Heart left ventricle (tissue), 13 donors: ENCODE measurements at regions not wholly inside any gene's neighbourhood (a gene's known extent, or its start where the extent isn't known, plus 50 kb on each side); places are given as distances from the start of the nearest gene placed in this dataset.

Experiments
- CTCF ChIP-seq, 12 donors: fragments of 200-600 bp; sonication (generic) in 4 of 12; IDR thresholded peaks; one replicate each; pipeline versions ENCODE4 v1.5.0 to v1.8.0; 2018 to 2022; ENCODE audit warnings: antibody characterized with exemption in 12 of 12, mild to moderate bottlenecking in 5 of 12
- POLR2A ChIP-seq, 2 donors: fragments of 450-650 bp; IDR thresholded peaks; one replicate each; pipeline ENCODE4 v1.6.1; 2017; ENCODE audit warnings: antibody characterized with exemption in 2 of 2, mild to moderate bottlenecking in 2 of 2, moderate library complexity in 2 of 2
- donor health status: ischemic (EF 13 %, LVEDD 7.1; RV severe dilation, severe dysfunction).
- donor health status: DM: no; HTN: yes; CAD: no.
- donor health status: DM: no; HTN: no; CAD: no.
- donor health status: ischemic (EF 25% LVEDD 6.9; RV normal size, moderate dysfunction).
- donor health status: ischemic (EF 25% LVEDD 5.7; RV mildly dilated, moderate dysfunction).
- donor health status: ischemic (EF 35%, LVEDD 5.7; RV mildly dilated, moderate dysfunction).
- donor health status: nonischemic (EF 11% LVEDD 7.7; RV severe dilation, severe dysfunction).
- donor health status: DM: yes; HTN: yes; CAD: no.
- donor health status: PGD.
- donor health status: ischemic (EF 29% LVEDD 5.4; RV normal size, mild dysfunction).
- donor health status: nonischemic (EF 23%, LVEDD 6.1; RV moderate dilation, normal function).

GRCh38 chr1:213670692-213671023 is 317.1 kb upstream of the PROX1 start:
- TF ChIP-seq CTCF (IDR thresholded peaks at IDR 0.05) (no peak), POLR2A (IDR thresholded peaks at IDR 0.05) (no peak)
